ENCODE measurements at regions not wholly inside any gene's neighbourhood (a gene's known extent, or its start where the extent isn't known, plus 50 kb on each side); places are given as distances from the start of the nearest gene placed in this dataset.

DNA sequence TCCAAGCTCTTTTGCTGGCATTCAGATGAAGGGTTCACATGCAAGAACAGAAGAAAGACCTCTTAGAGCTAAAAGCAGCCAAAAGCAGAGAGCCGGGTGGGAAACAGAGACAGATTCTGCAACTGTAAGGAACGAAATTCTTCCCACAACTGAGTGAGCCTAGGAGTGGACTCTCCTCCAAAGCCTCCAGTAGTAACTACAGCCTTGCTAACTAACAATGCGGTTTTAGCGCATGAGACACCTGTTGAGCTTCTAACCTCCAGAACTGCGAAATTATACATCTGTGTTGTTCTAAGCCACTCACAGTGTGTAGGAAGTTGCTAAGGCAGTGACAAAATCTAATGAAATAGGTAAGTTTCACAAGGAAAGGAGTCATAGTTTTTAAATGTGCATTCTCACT is 98.1 kb upstream of the SLITRK1 start:
- DNase-seq: no peak

DNA sequence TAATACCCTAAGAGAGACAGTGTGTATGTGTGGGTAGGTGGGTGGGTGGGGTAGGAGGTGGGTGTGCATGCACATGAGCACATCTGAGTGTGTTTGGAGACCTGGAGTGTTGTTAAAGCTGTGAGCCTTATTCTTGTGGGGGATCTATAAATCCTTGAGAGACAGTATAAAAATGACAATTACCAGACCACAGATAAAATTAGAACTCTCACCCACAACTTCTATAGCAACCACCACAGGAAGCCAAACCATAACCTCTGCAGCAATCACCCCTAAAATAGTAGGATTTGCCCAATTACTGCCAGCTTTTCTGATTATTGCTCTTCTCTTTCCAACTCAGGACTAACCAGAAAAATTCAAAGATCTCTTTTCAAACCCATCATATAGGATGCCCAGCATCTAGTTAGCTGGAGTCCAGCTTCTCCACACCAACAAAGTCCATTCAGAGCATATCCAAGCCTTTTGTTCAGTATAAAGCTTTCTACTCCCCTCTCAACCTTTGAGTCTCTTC is 93.4 kb upstream of the SLITRK1 start:
- no peak for DNase-seq

DNA sequence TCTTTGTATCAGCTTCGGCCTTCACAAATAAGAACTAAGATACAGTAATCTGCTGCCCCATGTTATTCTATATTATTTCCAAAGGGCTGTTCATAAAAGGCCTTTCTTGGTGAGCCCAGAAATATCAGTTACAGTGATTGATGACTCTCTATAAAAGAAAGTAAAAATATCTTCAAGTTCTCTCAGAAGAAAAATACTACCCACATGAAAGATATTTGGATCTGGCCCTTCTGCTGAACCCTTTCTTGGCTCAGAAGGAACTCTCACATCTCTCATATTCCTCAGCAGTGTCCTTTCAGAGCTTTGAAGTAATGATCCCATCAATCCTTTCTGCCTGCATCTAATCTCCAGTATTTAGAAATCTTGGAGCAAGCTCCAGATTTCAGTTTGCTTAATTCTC is 76.3 kb upstream of the SLITRK1 start:
- DNase-seq: no peak

DNA sequence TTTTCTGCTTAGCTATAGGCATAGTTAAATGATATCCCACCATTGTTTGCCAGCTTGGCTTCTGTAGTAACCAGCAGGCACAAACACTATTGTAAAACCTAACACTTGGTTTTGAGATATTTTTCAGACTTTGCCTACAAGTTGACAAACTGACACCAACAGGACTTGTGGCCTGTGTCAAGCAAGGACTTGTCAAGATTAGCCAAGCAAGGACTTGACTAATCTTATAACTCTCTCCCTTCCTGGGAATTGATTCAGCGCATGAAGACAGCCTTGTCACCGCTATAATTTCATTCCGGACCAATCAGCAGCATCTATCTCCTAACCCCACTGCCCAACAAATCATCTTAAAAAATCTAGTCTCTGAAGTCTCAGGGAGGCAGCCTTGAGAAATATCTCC is 72.7 kb upstream of the SLITRK1 start:
- no peak for DNase-seq

DNA sequence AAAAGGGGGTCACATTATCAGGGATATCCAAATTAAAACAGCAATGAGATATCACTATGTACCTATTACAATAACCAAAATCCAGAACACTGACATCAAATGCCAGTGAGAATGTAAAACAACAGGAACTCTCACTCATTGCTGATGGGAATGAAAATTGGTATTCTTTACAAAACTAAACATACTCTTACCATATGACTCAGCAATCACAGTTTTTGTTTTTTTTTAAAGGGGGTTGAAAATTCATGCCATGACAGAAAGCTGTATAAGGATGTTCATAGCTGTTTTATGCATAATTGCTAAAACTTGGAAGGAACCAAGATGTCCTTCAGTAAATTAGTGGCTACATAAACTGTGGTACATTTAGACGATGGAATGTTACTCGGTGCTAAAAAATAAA is 71.6 kb upstream of the SLITRK1 start:
- no peak for DNase-seq

DNA sequence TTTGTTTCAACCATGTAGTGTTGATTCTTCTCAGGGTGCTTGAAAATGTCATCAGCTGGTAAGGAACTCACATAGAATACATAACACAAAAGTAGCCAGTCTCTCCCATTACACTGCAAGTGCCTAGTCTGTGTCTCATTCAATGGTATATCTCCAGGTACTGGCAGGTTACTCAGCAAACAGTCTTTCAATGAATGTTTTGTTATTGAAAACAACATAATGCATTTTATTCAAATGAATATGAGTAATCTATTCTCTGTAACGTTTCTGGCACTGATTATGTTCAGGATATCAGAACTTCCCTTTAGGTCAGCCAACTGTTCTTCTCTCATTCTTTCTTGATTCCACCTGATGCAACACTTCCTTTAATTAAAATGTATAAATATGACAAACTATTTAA is 68.0 kb upstream of the SLITRK1 start:
- no peak for DNase-seq

DNA sequence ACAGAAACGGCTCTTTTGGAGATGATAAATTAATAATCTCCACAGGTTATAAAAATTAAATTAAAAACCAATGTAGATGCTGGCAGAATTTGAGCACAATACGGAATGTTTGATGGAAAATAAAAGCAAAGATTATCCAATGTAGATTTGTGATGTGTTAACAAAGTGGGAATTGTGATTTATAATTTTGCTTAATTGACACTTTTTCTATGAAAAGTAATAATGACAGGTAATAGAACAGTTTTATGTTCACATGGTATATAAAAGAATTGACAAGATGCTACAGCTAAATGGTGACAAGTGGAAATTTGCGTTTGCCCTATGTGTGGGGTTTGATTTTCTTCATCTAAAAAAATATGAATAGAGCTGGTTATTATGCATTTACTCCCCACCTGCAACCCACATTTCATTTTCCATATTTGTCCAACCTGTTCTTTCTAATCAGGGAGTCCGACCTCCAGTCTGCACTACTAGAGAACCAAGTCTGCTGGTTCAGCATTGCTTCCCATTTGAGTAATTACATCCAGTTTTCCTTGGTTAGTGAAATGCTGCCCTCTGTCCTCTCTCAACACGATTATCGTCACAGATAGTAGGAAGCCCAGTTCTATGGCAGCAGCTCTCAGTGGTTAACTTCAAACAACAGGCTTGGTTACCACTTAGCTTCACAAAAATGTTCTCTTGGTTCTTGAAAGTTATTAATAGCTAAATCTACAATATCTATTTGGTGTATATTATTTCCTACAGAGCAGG is 61.4 kb upstream of the SLITRK1 start:
- DNase-seq: no peak

DNA sequence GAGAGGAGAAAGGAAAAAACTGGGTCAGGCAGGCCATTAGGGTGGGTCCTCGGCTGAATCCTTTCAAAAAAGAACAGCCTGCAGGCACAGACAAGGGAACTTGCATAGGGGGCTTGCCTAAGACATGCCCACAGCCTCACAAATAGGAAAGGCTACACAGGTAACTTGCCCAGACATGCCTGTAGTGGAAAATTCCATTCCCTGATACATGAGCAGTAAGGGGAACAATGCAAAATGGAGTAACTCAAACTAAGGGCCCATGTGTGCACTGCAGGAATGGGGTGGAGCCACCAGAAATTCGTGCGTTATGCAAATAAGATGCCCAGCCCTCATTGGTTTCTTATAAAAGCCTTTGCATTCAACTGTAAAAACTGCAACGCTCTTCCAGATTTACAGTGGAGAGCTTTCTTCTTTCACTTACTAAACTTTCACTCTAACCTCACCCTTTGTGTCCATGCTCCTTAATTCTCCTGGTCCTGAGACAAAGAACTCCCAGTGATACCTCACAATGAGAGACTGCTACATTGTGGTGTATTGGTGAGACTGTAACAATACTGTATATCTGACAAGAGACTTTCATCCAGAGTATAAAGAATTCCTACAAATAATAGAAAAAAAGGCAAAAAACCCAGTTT is 59.5 kb upstream of the SLITRK1 start:
- no peak for DNase-seq

DNA sequence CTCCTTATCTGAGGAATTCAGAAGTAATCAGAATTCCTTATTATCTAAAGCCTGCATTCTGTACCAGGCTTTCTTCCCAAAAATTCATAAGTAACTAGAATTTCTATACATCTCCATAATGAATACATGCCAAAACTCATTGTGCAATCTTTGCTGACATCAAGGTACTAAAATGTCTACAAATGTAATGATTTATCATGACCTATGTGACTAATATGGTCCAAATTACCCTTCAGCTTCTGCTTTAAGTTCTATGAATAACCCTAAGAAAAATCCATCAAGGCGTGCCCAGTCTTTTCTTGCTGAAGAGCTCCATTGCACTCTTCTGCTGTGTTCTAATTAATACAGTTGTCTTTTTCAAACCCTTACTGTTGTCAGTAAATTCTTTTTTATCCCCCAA is 58.5 kb upstream of the SLITRK1 start:
- DNase-seq: no peak

DNA sequence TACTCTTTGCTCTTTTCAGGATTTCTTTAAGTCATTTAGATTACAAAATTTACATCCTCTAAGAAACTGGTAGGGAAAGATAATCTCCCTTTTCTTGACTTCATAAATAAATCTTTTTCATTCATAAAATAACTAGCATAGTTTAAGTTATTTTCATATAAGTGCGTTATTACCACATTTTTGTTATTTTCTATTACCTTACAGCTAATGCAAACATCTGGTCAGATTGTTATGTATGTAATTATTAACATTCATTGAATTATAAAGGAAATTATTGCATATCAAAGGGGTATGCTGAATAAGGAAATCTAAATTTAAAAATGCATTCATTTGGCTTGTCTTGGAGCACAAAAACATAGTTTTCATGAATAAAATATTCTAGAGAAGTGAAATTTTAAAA is 55.3 kb upstream of the SLITRK1 start:
- DNase-seq: no peak

DNA sequence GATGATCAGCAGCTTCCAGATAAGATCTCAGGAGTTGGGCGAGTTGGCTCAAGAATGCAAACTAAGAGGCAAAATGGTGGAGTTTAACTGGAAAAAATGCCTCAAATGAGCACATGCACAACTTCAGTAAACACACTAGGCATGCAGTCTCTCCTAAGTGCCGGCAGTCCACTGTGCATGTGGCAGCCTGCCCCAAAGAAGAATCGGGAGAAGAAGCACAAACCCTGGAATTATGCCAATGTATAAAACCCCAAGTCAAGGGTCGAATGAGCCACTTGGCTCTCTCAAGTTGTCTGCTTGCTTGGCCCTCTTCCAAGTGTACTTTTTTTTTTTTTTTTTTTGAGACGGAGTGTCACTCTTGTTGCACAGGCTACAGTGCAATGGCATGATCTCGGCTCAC is 53.3 kb upstream of the SLITRK1 start:
- DNase-seq: no peak
